Vagina (tissue), 2 donors: ENCODE measurements at regions not wholly inside any gene's neighbourhood (a gene's known extent, or its start where the extent isn't known, plus 50 kb on each side); places are given as distances from the start of the nearest gene placed in this dataset. TPM values are rescaled to one million over a fixed set of nuclear protein-coding genes. Genes with fewer than 3 reads are reported as not detected.

ENCODE experiments used
- DNase-seq, 2 donors: peaks; one replicate each; pipeline ENCODE4 v3.0.0-alpha.2; 2017; ENCODE audit errors: extremely low spot score in 2 of 2
- H3K27ac ChIP-seq: fragments of 200-600 bp; sonication (generic); one replicate; pipeline ENCODE4 v1.5.1; 2019
- H3K27me3 ChIP-seq: fragments of 200-600 bp; sonication (generic); one replicate; pipeline ENCODE4 v1.5.1; 2019
- H3K36me3 ChIP-seq, 2 donors: fragments of 200-600 bp; sonication (generic); one replicate each; pipeline ENCODE4 v1.5.1; 2017 to 2019
- H3K4me1 ChIP-seq: fragments of 200-600 bp; sonication (generic); one replicate; pipeline ENCODE4 v1.5.1; 2019
- H3K4me3 ChIP-seq, 2 donors: fragments of 200-600 bp; sonication (generic); 1 replicate in 1 of 2; 2 replicates in 1 of 2; pipeline ENCODE4 v1.5.1; 2016 to 2019
- H3K9me3 ChIP-seq: fragments of 200-600 bp; sonication (generic); one replicate; pipeline ENCODE4 v1.5.1; 2019
- CTCF ChIP-seq, 3 experiments: fragments of 450-650 bp in 2 of 3; fragments of 200-600 bp in 1 of 3; sonication (generic) in 1 of 3; IDR thresholded peaks; one replicate each; pipeline ENCODE4 v1.5.1; 2017 to 2019; ENCODE audit warnings: antibody characterized with exemption in 3 of 3, mild to moderate bottlenecking in 2 of 3, moderate library complexity in 2 of 3
- POLR2A ChIP-seq, 2 donors: fragments of 450-650 bp; IDR thresholded peaks; one replicate each; pipeline ENCODE4 v1.6.1; 2017; ENCODE audit warnings: antibody characterized with exemption in 2 of 2, mild to moderate bottlenecking in 2 of 2, moderate library complexity in 2 of 2
- POLR2AphosphoS5 ChIP-seq, 2 donors: sonication (generic); formaldehyde crosslinking; IDR thresholded peaks; one replicate each; pipeline ENCODE4 v1.9.0; 2017; ENCODE audit warnings: antibody characterized with exemption in 2 of 2, mild to moderate bottlenecking in 2 of 2, low read depth in 1 of 2; ENCODE audit not compliant: insufficient read depth in 1 of 2
- intact Hi-C: fragments of 100-400 bp; cut with DNase I; formaldehyde crosslinking; loops from one replicate; pipeline ENCODE4 v1.15.1; 2023
- small RNA-seq: library from RNA; depleted of rRNA; stranded (forward); fragments of <200 nt; gene quantifications from one replicate; pipeline ENCODE3, GENCODE V24; 2016

- Histone ChIP-seq H3K27me3 (no peaks in the 10 kb centered on the region), H3K36me3 (no peaks in the 10 kb centered on the region), H3K27ac (no peak overlapping the region), H3K9me3 (no peaks in the 10 kb centered on the region), H3K4me3 (no peak overlapping the region), H3K4me1 (no peaks in the 10 kb centered on the region)
- DNase-seq, result no peak
- intact Hi-C loops, result loop anchor here (5.0 kb wide), 1 partner anchor 449 kb away; no protein-coding TSS in a partner anchor
- TF ChIP-seq CTCF (IDR thresholded peaks at IDR 0.05) (no peak), POLR2A (IDR thresholded peaks at IDR 0.05) (no peak), POLR2AphosphoS5 (IDR thresholded peaks at IDR 0.05; ENCODE audit: insufficient read depth in 1 of 2, low read depth in 1 of 2) (no peak)
Measured at GRCh38 chr7:106811472-106811871, 53.6 kb upstream of the PIK3CG start.

- Histone ChIP-seq H3K27me3 (no peaks in the 10 kb centered on the region), H3K4me1 (no peaks in the 10 kb centered on the region), H3K36me3 (no peaks in the 10 kb centered on the region), H3K4me3 (no peak overlapping the region), H3K9me3 (no peaks in the 10 kb centered on the region), H3K27ac (no peak overlapping the region)
- TF ChIP-seq CTCF (IDR thresholded peaks at IDR 0.05), result no peak
- TF ChIP-seq POLR2A (IDR thresholded peaks at IDR 0.05), result no peak
- no peak for TF ChIP-seq POLR2AphosphoS5 (IDR thresholded peaks at IDR 0.05; ENCODE audit: insufficient read depth in 1 of 2, low read depth in 1 of 2)
- intact Hi-C loops, result loop anchor here (5.0 kb wide), 1 partner anchor 450 kb away; no protein-coding TSS in a partner anchor
- peak; percentile 76 to 87 for DNase-seq
Measured at GRCh38 chr7:106812027-106812643, 52.9 kb upstream of the PIK3CG start.

GRCh38 chr7:106813705-106814305 is 51.3 kb upstream of the PIK3CG start:
- no peaks in the 10 kb centered on the region for H3K4me1 ChIP-seq
- H3K36me3 ChIP-seq, result no peaks in the 10 kb centered on the region
- DNase-seq, result no peak
- TF ChIP-seq CTCF (IDR thresholded peaks at IDR 0.05), result no peak
- TF ChIP-seq POLR2AphosphoS5 (IDR thresholded peaks at IDR 0.05; ENCODE audit: insufficient read depth in 1 of 2, low read depth in 1 of 2), result no peak
- no peak for TF ChIP-seq POLR2A (IDR thresholded peaks at IDR 0.05)
- H3K27ac ChIP-seq, result no peak overlapping the region
- H3K9me3 ChIP-seq, result no peaks in the 10 kb centered on the region
- H3K4me3 ChIP-seq, result no peak overlapping the region
- no peaks in the 10 kb centered on the region for H3K27me3 ChIP-seq
- intact Hi-C loops, result loop anchor here (5.0 kb wide), 1 partner anchor 452 kb away; no protein-coding TSS in a partner anchor

GRCh38 chr7:106814887-106815286 is 50.2 kb upstream of the PIK3CG start:
- H3K36me3 ChIP-seq, result no peaks in the 10 kb centered on the region
- H3K9me3 ChIP-seq, result no peaks in the 10 kb centered on the region
- H3K4me3 ChIP-seq, result no peak overlapping the region
- DNase-seq, result peak in 1 of 2 donors; percentile 29
- H3K27ac ChIP-seq, result no peak overlapping the region
- no peaks in the 10 kb centered on the region for H3K27me3 ChIP-seq
- TF ChIP-seq CTCF (IDR thresholded peaks at IDR 0.05) (no peak), POLR2A (IDR thresholded peaks at IDR 0.05) (no peak), POLR2AphosphoS5 (IDR thresholded peaks at IDR 0.05; ENCODE audit: insufficient read depth in 1 of 2, low read depth in 1 of 2) (no peak)
- no peaks in the 10 kb centered on the region for H3K4me1 ChIP-seq
- intact Hi-C loops, result loop anchor here (5.0 kb wide), 1 partner anchor 453 kb away; no protein-coding TSS in a partner anchor

Small RNA genes lying in the stretch of these regions (small RNA-seq; reads per million reads assigned to genes)
- gene RNA5SP236, result not detected
